ENCODE measurements at regions not wholly inside any gene's neighbourhood (a gene's known extent, or its start where the extent isn't known, plus 50 kb on each side); places are given as distances from the start of the nearest gene placed in this dataset.
"Not testable (repeated sequence)": the region's sequence is repeated elsewhere in the genome, so short reads cannot be mapped to it uniquely, and the experiment has no call there.

GRCh38 chr9:1922026-1922425 lies 93.1 kb upstream of the SMARCA2 start:
- no peaks in the 10 kb centered on the region for H3K4me1 ChIP-seq
- no peak for DNase-seq
- intact Hi-C loops (cut with DNase I; ENCODE audit: low total_unique reads): no loop called here
- no peak overlapping the region for H3K4me3 ChIP-seq
- TF ChIP-seq POLR2AphosphoS5 (IDR thresholded peaks at IDR 0.05): no peak
- no peak for TF ChIP-seq POLR2A (IDR thresholded peaks at IDR 0.05)
- TF ChIP-seq CTCF (IDR thresholded peaks at IDR 0.05): no peak
- no peak for TF ChIP-seq EP300 (IDR thresholded peaks at IDR 0.05)
- peaks cover 0 to 14% (median 0%) of the 10 kb centered on the region in 3 donors for H3K27me3 ChIP-seq
- no peaks in the 10 kb centered on the region for H3K36me3 ChIP-seq
- no peaks in the 10 kb centered on the region for H3K9me3 ChIP-seq
- no peak overlapping the region for H3K27ac ChIP-seq
- 75 to 88% (median 80%) methylated on average over 3 of the region's 3 CpGs for WGBS, 5 donors

GRCh38 chr9:1927546-1927945 lies 87.6 kb upstream of the SMARCA2 start:
- no peaks in the 10 kb centered on the region for H3K9me3 ChIP-seq
- WGBS, 5 donors: 72 to 85% (median 78%) methylated on average over 6 of the region's 6 CpGs
- no peak overlapping the region for H3K27ac ChIP-seq
- H3K36me3 ChIP-seq: no peaks in the 10 kb centered on the region
- no peak overlapping the region for H3K4me3 ChIP-seq
- no peak for DNase-seq
- intact Hi-C loops (cut with DNase I; ENCODE audit: low total_unique reads): no loop called here
- TF ChIP-seq CTCF (IDR thresholded peaks at IDR 0.05) (no peak), POLR2AphosphoS5 (IDR thresholded peaks at IDR 0.05) (no peak), EP300 (IDR thresholded peaks at IDR 0.05) (no peak), POLR2A (IDR thresholded peaks at IDR 0.05) (no peak)
- H3K27me3 ChIP-seq: no peaks in the 10 kb centered on the region
- H3K4me1 ChIP-seq: no peaks in the 10 kb centered on the region

- Histone ChIP-seq H3K4me3 (no peak overlapping the region), H3K9me3 (no peaks in the 10 kb centered on the region), H3K36me3 (no peaks in the 10 kb centered on the region), H3K4me1 (no peaks in the 10 kb centered on the region), H3K27me3 (no peaks in the 10 kb centered on the region), H3K27ac (no peak overlapping the region)
- TF ChIP-seq CTCF (IDR thresholded peaks at IDR 0.05) (no peak), EP300 (IDR thresholded peaks at IDR 0.05) (no peak), POLR2AphosphoS5 (IDR thresholded peaks at IDR 0.05) (no peak), POLR2A (IDR thresholded peaks at IDR 0.05) (no peak)
- 51 to 61% (median 57%) methylated on average over 2 of the region's 2 CpGs for WGBS, 5 donors
- no peak for DNase-seq
- intact Hi-C loops (cut with DNase I; ENCODE audit: low total_unique reads): no loop called here
These were observed 86.0 kb upstream of the SMARCA2 start for GRCh38 chr9:1929134-1929533.

GRCh38 chr9:1929722-1930244 lies 85.4 kb upstream of the SMARCA2 start:
- 63 to 71% (median 68%) methylated on average over 5 of the region's 5 CpGs for WGBS, 5 donors
- Histone ChIP-seq H3K4me1 (no peaks in the 10 kb centered on the region), H3K9me3 (no peaks in the 10 kb centered on the region), H3K36me3 (no peaks in the 10 kb centered on the region), H3K27me3 (no peaks in the 10 kb centered on the region), H3K4me3 (no peak overlapping the region), H3K27ac (no peak overlapping the region)
- intact Hi-C loops (cut with DNase I; ENCODE audit: low total_unique reads): no loop called here
- no peak for DNase-seq
- TF ChIP-seq EP300 (IDR thresholded peaks at IDR 0.05) (no peak), POLR2AphosphoS5 (IDR thresholded peaks at IDR 0.05) (no peak), CTCF (IDR thresholded peaks at IDR 0.05) (no peak), POLR2A (IDR thresholded peaks at IDR 0.05) (no peak)

GRCh38 chr9:1930245-1930736 lies 84.9 kb upstream of the SMARCA2 start:
- H3K27ac ChIP-seq; H3K9me3 ChIP-seq; intact Hi-C loops (cut with DNase I; ENCODE audit: low total_unique reads); H3K27me3 ChIP-seq; DNase-seq; H3K36me3 ChIP-seq; H3K4me1 ChIP-seq; H3K4me3 ChIP-seq: not testable (repeated sequence)
- 80 to 90% (median 87%) methylated on average over 9 of the region's 9 CpGs for WGBS, 5 donors

All from stomach (tissue), 8 donors.